ENCODE measurements at regions not wholly inside any gene's neighbourhood (a gene's known extent, or its start where the extent isn't known, plus 50 kb on each side); places are given as distances from the start of the nearest gene placed in this dataset.

DNA sequence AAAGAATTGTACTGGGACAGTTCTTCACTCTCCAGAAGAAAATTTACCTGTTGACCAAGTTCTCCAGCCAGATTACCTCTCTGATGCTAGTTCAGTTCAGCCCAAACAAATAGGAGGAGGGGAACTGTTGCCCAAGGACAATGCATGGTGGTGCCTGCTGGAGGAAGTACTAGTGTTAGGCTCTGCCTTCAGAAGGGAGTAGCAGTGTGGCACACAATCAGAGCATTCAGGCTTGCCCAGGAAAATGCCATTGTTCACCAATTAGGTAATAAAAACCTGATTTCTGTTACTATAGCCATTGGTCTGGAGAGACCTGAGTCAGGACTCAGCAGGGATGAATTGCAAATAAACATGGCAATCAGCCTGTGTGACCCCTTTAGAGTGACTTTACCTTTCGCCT lies 720.8 kb upstream of the ZNF608 start:
- TF ChIP-seq, protein P1, sequence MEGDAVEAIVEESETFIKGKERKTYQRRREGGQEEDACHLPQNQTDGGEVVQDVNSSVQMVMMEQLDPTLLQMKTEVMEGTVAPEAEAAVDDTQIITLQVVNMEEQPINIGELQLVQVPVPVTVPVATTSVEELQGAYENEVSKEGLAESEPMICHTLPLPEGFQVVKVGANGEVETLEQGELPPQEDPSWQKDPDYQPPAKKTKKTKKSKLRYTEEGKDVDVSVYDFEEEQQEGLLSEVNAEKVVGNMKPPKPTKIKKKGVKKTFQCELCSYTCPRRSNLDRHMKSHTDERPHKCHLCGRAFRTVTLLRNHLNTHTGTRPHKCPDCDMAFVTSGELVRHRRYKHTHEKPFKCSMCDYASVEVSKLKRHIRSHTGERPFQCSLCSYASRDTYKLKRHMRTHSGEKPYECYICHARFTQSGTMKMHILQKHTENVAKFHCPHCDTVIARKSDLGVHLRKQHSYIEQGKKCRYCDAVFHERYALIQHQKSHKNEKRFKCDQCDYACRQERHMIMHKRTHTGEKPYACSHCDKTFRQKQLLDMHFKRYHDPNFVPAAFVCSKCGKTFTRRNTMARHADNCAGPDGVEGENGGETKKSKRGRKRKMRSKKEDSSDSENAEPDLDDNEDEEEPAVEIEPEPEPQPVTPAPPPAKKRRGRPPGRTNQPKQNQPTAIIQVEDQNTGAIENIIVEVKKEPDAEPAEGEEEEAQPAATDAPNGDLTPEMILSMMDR (IDR thresholded peaks at IDR 0.05) = no peak
- TF ChIP-seq EZH2phosphoT487 (IDR thresholded peaks at IDR 0.05) (no peak), EZH2 (IDR thresholded peaks at IDR 0.05) (no peak)
